ENCODE measurements at regions not wholly inside any gene's neighbourhood (a gene's known extent, or its start where the extent isn't known, plus 50 kb on each side); places are given as distances from the start of the nearest gene placed in this dataset.
"Not testable (repeated sequence)": the region's sequence is repeated elsewhere in the genome, so short reads cannot be mapped to it uniquely, and the experiment has no call there.

DNA sequence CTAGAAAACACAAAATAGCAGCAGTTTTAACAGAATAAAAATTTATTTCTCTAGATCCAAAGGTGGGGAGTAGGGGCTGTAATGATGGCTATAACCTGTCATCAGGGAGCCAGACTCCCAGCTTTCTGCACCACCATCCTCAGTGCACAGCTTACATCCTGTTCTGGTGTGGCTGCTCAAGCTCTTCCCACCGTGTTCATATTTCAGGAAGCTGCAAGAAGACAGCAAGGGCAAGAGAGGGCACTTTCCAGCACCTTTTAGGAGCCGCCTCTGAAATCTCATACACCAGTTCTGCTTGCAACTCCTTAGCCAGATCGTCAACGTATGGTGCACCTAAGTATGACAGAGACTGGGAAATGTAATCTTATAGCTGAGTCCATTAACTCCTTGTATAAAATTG lies 253.7 kb downstream of the CENPC start:
- Mint-ChIP-seq H3K4me1 (ENCODE audit: low read depth, unreplicated experiment) (peaks cover 21% of the 10 kb centered on the region), H3K27ac (ENCODE audit: unreplicated experiment) (no peak overlapping the region), H3K4me3 (ENCODE audit: unreplicated experiment) (no peak overlapping the region), H3K27me3 (ENCODE audit: unreplicated experiment) (peaks cover 3% of the 10 kb centered on the region), H3K9me3 (ENCODE audit: unreplicated experiment) (no peaks in the 10 kb centered on the region), H3K36me3 (ENCODE audit: unreplicated experiment) (peaks cover 8% of the 10 kb centered on the region)
- TF ChIP-seq, protein P1, sequence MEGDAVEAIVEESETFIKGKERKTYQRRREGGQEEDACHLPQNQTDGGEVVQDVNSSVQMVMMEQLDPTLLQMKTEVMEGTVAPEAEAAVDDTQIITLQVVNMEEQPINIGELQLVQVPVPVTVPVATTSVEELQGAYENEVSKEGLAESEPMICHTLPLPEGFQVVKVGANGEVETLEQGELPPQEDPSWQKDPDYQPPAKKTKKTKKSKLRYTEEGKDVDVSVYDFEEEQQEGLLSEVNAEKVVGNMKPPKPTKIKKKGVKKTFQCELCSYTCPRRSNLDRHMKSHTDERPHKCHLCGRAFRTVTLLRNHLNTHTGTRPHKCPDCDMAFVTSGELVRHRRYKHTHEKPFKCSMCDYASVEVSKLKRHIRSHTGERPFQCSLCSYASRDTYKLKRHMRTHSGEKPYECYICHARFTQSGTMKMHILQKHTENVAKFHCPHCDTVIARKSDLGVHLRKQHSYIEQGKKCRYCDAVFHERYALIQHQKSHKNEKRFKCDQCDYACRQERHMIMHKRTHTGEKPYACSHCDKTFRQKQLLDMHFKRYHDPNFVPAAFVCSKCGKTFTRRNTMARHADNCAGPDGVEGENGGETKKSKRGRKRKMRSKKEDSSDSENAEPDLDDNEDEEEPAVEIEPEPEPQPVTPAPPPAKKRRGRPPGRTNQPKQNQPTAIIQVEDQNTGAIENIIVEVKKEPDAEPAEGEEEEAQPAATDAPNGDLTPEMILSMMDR (IDR thresholded peaks at IDR 0.05; ENCODE audit: partially characterized antibody, unreplicated experiment), result no peak
- DNase-seq, result no peak

DNA sequence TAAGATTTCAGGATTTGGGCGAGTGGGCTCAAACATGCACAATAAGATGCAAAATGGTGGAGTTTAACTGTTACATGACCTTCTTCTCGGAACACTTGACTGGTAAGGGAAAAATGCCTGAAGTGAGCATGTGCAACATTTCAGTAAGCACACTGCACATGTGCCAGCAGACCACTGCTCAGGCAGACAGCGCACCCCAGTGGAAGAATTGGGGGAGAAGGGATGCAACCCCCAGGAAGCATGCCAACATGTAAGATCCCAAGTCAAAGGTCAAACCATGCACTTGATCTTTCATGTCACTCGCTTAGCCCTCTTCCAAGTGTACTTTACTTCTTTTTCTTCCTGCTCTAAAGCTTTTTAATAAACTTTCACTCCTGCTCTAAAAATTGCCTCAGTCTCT lies 256.3 kb downstream of the CENPC start:
- TF ChIP-seq, protein P1 (IDR thresholded peaks at IDR 0.05; ENCODE audit: partially characterized antibody, unreplicated experiment), result peak; percentile 55
- Mint-ChIP-seq H3K4me1 (ENCODE audit: low read depth, unreplicated experiment) (peaks cover 21% of the 10 kb centered on the region), H3K27me3 (ENCODE audit: unreplicated experiment) (peaks cover 3% of the 10 kb centered on the region), H3K27ac (ENCODE audit: unreplicated experiment) (no peak overlapping the region), H3K4me3 (ENCODE audit: unreplicated experiment) (no peak overlapping the region), H3K9me3 (ENCODE audit: unreplicated experiment) (no peaks in the 10 kb centered on the region), H3K36me3 (ENCODE audit: unreplicated experiment) (peaks cover 8% of the 10 kb centered on the region)
- DNase-seq, result peak; percentile 84

DNA sequence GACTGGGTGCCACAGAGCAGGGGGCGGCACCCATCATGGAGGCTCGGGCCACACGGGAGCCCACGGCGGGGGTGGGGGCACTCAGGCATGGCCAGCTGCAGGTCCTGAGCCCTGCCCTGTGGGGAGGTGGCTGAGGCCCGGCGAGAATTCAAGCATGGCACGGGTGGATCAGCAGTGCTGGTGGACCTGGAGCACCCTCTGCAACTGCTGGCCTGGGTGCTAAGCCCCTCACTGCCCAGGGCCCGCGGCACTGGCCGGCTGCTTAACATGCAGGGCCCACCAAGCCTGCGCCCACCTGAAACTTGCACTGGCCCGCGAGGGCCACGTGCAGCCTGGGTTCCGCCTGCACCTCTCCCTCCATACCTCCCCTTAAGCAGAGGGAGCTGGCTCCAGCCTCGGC lies 258.6 kb downstream of the CENPC start:
- Mint-ChIP-seq H3K4me1 (ENCODE audit: low read depth, unreplicated experiment) (peaks cover 18% of the 10 kb centered on the region), H3K27me3 (ENCODE audit: unreplicated experiment) (peaks cover 3% of the 10 kb centered on the region), H3K36me3 (ENCODE audit: unreplicated experiment) (peaks cover 8% of the 10 kb centered on the region), H3K9me3 (ENCODE audit: unreplicated experiment) (no peaks in the 10 kb centered on the region), H3K4me3 (ENCODE audit: unreplicated experiment) (no peak overlapping the region), H3K27ac (ENCODE audit: unreplicated experiment) (no peak overlapping the region)
- TF ChIP-seq, protein P1 (IDR thresholded peaks at IDR 0.05; ENCODE audit: partially characterized antibody, unreplicated experiment), result no peak
- no peak for DNase-seq

DNA sequence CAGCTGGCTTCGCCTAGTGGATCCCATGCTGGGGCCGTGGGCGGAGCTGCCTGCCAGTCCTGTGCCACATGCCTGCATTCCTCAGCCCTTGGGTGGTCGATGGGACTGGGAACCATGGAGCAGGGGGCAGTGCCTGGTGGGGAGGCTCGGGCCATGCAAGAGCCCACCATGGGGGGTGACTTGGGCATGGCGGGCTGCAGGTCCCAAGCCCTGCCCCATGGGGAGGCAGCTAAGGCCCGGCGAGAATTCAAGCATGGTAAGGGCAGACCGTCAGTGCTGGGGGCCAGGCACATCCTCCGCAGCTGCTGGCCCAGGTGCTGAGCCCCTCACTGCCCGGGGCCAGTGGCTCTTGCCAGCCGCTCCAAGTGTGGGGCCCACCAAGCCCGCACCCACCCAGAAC lies 262.6 kb downstream of the CENPC start:
- no peak overlapping the region for H3K4me3 Mint-ChIP-seq (ENCODE audit: unreplicated experiment)
- H3K27me3 Mint-ChIP-seq (ENCODE audit: unreplicated experiment), result peaks cover 5% of the 10 kb centered on the region
- no peak overlapping the region for H3K27ac Mint-ChIP-seq (ENCODE audit: unreplicated experiment)
- DNase-seq, result no peak
- TF ChIP-seq, protein P1 (IDR thresholded peaks at IDR 0.05; ENCODE audit: partially characterized antibody, unreplicated experiment), result no peak
- H3K36me3 Mint-ChIP-seq (ENCODE audit: unreplicated experiment), result peaks cover 7% of the 10 kb centered on the region
- H3K9me3 Mint-ChIP-seq (ENCODE audit: unreplicated experiment), result no peaks in the 10 kb centered on the region
- H3K4me1 Mint-ChIP-seq (ENCODE audit: low read depth, unreplicated experiment), result no peaks in the 10 kb centered on the region

DNA sequence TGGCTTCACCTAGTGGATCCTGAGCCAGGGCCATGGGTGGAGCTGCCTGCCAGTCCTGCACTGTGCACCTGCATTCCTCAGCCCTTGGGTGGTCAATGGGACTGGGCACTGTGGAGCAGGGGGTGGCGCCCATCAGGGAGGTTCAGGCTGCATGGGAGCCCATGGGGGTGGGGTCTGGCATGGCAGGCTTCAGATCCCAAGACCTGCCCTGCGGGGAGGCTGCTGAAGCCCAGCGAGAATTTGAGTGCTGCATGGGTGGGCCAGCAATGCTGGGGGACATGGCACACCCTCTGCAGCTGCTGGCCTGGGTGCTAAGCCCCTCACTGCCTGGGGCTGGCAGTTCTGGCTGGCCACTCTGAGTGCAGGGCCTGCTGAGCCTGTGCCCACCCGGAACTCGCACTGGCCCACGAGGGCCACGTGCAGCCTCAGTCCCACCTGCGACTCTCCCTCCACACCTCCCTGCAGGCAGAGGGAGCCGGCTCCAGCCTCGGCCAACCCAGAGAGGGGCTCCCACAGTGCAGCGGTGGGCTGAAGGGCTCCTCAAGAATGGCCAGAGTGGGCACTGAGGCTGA lies 270.0 kb downstream of the CENPC start:
- TF ChIP-seq, protein P1 (IDR thresholded peaks at IDR 0.05; ENCODE audit: partially characterized antibody, unreplicated experiment), result no peak
- no peak for DNase-seq
- H3K4me3 Mint-ChIP-seq (ENCODE audit: unreplicated experiment), result no peak overlapping the region
- H3K27ac Mint-ChIP-seq (ENCODE audit: unreplicated experiment), result no peak overlapping the region
- peaks cover 2% of the 10 kb centered on the region for H3K9me3 Mint-ChIP-seq (ENCODE audit: unreplicated experiment)
- no peaks in the 10 kb centered on the region for H3K27me3 Mint-ChIP-seq (ENCODE audit: unreplicated experiment)
- no peaks in the 10 kb centered on the region for H3K4me1 Mint-ChIP-seq (ENCODE audit: low read depth, unreplicated experiment)
- peaks cover 12% of the 10 kb centered on the region for H3K36me3 Mint-ChIP-seq (ENCODE audit: unreplicated experiment)

DNA sequence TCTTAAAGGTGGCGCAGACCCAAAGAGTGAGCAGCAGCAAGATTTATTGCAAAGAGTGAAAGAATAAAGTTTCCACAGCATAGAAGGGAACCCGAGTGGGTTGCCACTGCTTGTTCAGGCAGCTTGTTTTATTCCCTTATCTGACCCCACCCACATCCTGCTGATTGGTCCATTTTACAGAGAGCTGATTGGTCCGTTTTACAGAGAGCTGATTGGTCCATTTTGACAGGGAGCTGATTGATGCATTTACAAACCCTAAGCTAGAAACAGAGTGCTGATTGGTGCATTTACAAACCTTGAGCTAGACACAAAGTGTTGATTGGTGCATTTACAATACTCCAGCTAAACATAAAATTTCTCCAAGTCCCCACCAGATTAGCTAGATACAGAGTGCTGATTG lies 270.6 kb downstream of the CENPC start:
- not testable (repeated sequence) for H3K4me3 Mint-ChIP-seq (ENCODE audit: unreplicated experiment); H3K4me1 Mint-ChIP-seq (ENCODE audit: low read depth, unreplicated experiment); DNase-seq; H3K27ac Mint-ChIP-seq (ENCODE audit: unreplicated experiment); H3K27me3 Mint-ChIP-seq (ENCODE audit: unreplicated experiment); H3K9me3 Mint-ChIP-seq (ENCODE audit: unreplicated experiment)
- peaks cover 17% of the 10 kb centered on the region for H3K36me3 Mint-ChIP-seq (ENCODE audit: unreplicated experiment)
